Stimulated activated memory B cell treated with anti-CD40 and anti-IgM and Interleukin-4, amounts not matched to agents 10 μg/mL and 1 μg/mL and 100 μg/mL, for 72 hours (primary cell): ENCODE measurements at regions not wholly inside any gene's neighbourhood (a gene's known extent, or its start where the extent isn't known, plus 50 kb on each side); places are given as distances from the start of the nearest gene placed in this dataset.

Experiments used
- ATAC-seq: fragments of 150-1000 bp; cut with Tn5 transposase; 2 replicates; pipeline ENCODE4 v1.10.0; 2021
- H3K27ac Mint-ChIP-seq: one replicate; pipeline ENCODE4 v1.8.0; 2022; ENCODE audit warnings: mild to moderate bottlenecking, mixed read lengths
- H3K27me3 Mint-ChIP-seq: one replicate; pipeline ENCODE4 v1.8.0; 2022; ENCODE audit warnings: mixed read lengths
- H3K36me3 Mint-ChIP-seq: one replicate; pipeline ENCODE4 v1.8.0; 2022; ENCODE audit warnings: mixed read lengths
- H3K4me1 Mint-ChIP-seq: one replicate; pipeline ENCODE4 v1.8.0; 2022; ENCODE audit warnings: mixed read lengths
- H3K4me3 Mint-ChIP-seq: one replicate; pipeline ENCODE4 v1.8.0; 2022; ENCODE audit warnings: mild to moderate bottlenecking, moderate library complexity, mixed read lengths
- H3K9me3 Mint-ChIP-seq: one replicate; pipeline ENCODE4 v1.8.0; 2022; ENCODE audit warnings: mixed read lengths

- no peak overlapping the region for H3K27ac Mint-ChIP-seq
These were observed 82.9 kb upstream of the TAB3 start for GRCh38 chrX:30971774-30972603.

GRCh38 chrX:30967516-30967915 lies 78.5 kb upstream of the TAB3 start:
- H3K4me1 Mint-ChIP-seq, result no peaks in the 10 kb centered on the region
- ATAC-seq, result no peak
- no peaks in the 10 kb centered on the region for H3K9me3 Mint-ChIP-seq
- H3K27me3 Mint-ChIP-seq, result peaks cover 9% of the 10 kb centered on the region
- no peak overlapping the region for H3K27ac Mint-ChIP-seq
- no peak overlapping the region for H3K4me3 Mint-ChIP-seq
- H3K36me3 Mint-ChIP-seq, result no peaks in the 10 kb centered on the region

More at GRCh38 chrX:30971774-30972603, 82.9 kb upstream of the TAB3 start:
- no peak for ATAC-seq
- Mint-ChIP-seq H3K4me3 (peak overlapping the region; percentile 48), H3K27me3 (peaks cover 3% of the 10 kb centered on the region), H3K4me1 (no peaks in the 10 kb centered on the region), H3K36me3 (no peaks in the 10 kb centered on the region), H3K9me3 (no peaks in the 10 kb centered on the region)

GRCh38 chrX:30965767-30966166 lies 76.7 kb upstream of the TAB3 start:
- H3K4me1 Mint-ChIP-seq, result no peaks in the 10 kb centered on the region

GRCh38 chrX:30961387-30962174 lies 72.5 kb upstream of the TAB3 start:
- Mint-ChIP-seq H3K4me3 (no peak overlapping the region), H3K36me3 (no peaks in the 10 kb centered on the region), H3K27me3 (peaks cover 3% of the 10 kb centered on the region), H3K4me1 (no peaks in the 10 kb centered on the region), H3K27ac (no peak overlapping the region), H3K9me3 (no peaks in the 10 kb centered on the region)
- ATAC-seq, result no peak

More at GRCh38 chrX:30965767-30966166, 76.7 kb upstream of the TAB3 start:
- Mint-ChIP-seq H3K4me3 (no peak overlapping the region), H3K36me3 (no peaks in the 10 kb centered on the region), H3K27me3 (peaks cover 9% of the 10 kb centered on the region), H3K9me3 (no peaks in the 10 kb centered on the region), H3K27ac (no peak overlapping the region)
- no peak for ATAC-seq

GRCh38 chrX:30957753-30958152 lies 68.7 kb upstream of the TAB3 start:
- no peaks in the 10 kb centered on the region for H3K9me3 Mint-ChIP-seq
- no peaks in the 10 kb centered on the region for H3K36me3 Mint-ChIP-seq
- H3K4me1 Mint-ChIP-seq, result no peaks in the 10 kb centered on the region
- H3K27me3 Mint-ChIP-seq, result no peaks in the 10 kb centered on the region
- no peak overlapping the region for H3K27ac Mint-ChIP-seq
- no peak overlapping the region for H3K4me3 Mint-ChIP-seq
- ATAC-seq, result no peak

GRCh38 chrX:30955687-30956086 lies 66.6 kb upstream of the TAB3 start:
- Mint-ChIP-seq H3K27me3 (no peaks in the 10 kb centered on the region), H3K27ac (no peak overlapping the region), H3K9me3 (peaks cover 5% of the 10 kb centered on the region), H3K4me1 (no peaks in the 10 kb centered on the region), H3K4me3 (no peak overlapping the region), H3K36me3 (no peaks in the 10 kb centered on the region)
- ATAC-seq, result no peak

GRCh38 chrX:30951003-30951402 lies 61.9 kb upstream of the TAB3 start:
- H3K4me3 Mint-ChIP-seq, result no peak overlapping the region
- H3K36me3 Mint-ChIP-seq, result no peaks in the 10 kb centered on the region
- peaks cover 6% of the 10 kb centered on the region for H3K27me3 Mint-ChIP-seq
- ATAC-seq, result no peak
- no peaks in the 10 kb centered on the region for H3K4me1 Mint-ChIP-seq
- H3K27ac Mint-ChIP-seq, result no peak overlapping the region
- peaks cover 5% of the 10 kb centered on the region for H3K9me3 Mint-ChIP-seq

- H3K36me3 Mint-ChIP-seq, result no peaks in the 10 kb centered on the region
- H3K27ac Mint-ChIP-seq, result no peak overlapping the region
- peaks cover 6% of the 10 kb centered on the region for H3K27me3 Mint-ChIP-seq
- H3K9me3 Mint-ChIP-seq, result peaks cover 5% of the 10 kb centered on the region
- no peak overlapping the region for H3K4me3 Mint-ChIP-seq
- no peaks in the 10 kb centered on the region for H3K4me1 Mint-ChIP-seq
- ATAC-seq, result no peak
These were observed 61.3 kb upstream of the TAB3 start for GRCh38 chrX:30950391-30950790.

GRCh38 chrX:30949554-30949953 lies 60.5 kb upstream of the TAB3 start:
- H3K27ac Mint-ChIP-seq, result no peak overlapping the region
- no peaks in the 10 kb centered on the region for H3K4me1 Mint-ChIP-seq
- H3K27me3 Mint-ChIP-seq, result peaks cover 6% of the 10 kb centered on the region
- H3K4me3 Mint-ChIP-seq, result no peak overlapping the region
- ATAC-seq, result no peak
- H3K9me3 Mint-ChIP-seq, result peaks cover 5% of the 10 kb centered on the region
- no peaks in the 10 kb centered on the region for H3K36me3 Mint-ChIP-seq

GRCh38 chrX:30948626-30949025 lies 59.6 kb upstream of the TAB3 start:
- H3K4me1 Mint-ChIP-seq, result no peaks in the 10 kb centered on the region

GRCh38 chrX:30948051-30948450 lies 59.0 kb upstream of the TAB3 start:
- H3K9me3 Mint-ChIP-seq, result peaks cover 5% of the 10 kb centered on the region
- H3K27me3 Mint-ChIP-seq, result peaks cover 6% of the 10 kb centered on the region
- H3K4me3 Mint-ChIP-seq, result no peak overlapping the region
- ATAC-seq, result no peak
- H3K4me1 Mint-ChIP-seq, result no peaks in the 10 kb centered on the region
- no peaks in the 10 kb centered on the region for H3K36me3 Mint-ChIP-seq
- H3K27ac Mint-ChIP-seq, result no peak overlapping the region

More at GRCh38 chrX:30948626-30949025, 59.6 kb upstream of the TAB3 start:
- no peak overlapping the region for H3K27ac Mint-ChIP-seq
- peaks cover 5% of the 10 kb centered on the region for H3K9me3 Mint-ChIP-seq
- ATAC-seq, result no peak
- H3K36me3 Mint-ChIP-seq, result no peaks in the 10 kb centered on the region
- H3K4me3 Mint-ChIP-seq, result no peak overlapping the region
- peaks cover 6% of the 10 kb centered on the region for H3K27me3 Mint-ChIP-seq

GRCh38 chrX:30943984-30944383 lies 54.9 kb upstream of the TAB3 start:
- H3K27me3 Mint-ChIP-seq, result no peaks in the 10 kb centered on the region
- no peak overlapping the region for H3K4me3 Mint-ChIP-seq
- no peaks in the 10 kb centered on the region for H3K4me1 Mint-ChIP-seq
- no peaks in the 10 kb centered on the region for H3K36me3 Mint-ChIP-seq
- ATAC-seq, result no peak
- no peak overlapping the region for H3K27ac Mint-ChIP-seq
- no peaks in the 10 kb centered on the region for H3K9me3 Mint-ChIP-seq

- no peaks in the 10 kb centered on the region for H3K36me3 Mint-ChIP-seq
- H3K9me3 Mint-ChIP-seq, result no peaks in the 10 kb centered on the region
- H3K4me1 Mint-ChIP-seq, result no peaks in the 10 kb centered on the region
- H3K27ac Mint-ChIP-seq, result no peak overlapping the region
- no peak overlapping the region for H3K4me3 Mint-ChIP-seq
- no peaks in the 10 kb centered on the region for H3K27me3 Mint-ChIP-seq
- no peak for ATAC-seq
These were observed 52.8 kb upstream of the TAB3 start for GRCh38 chrX:30941898-30942297.

GRCh38 chrX:30939928-30940327 lies 50.9 kb upstream of the TAB3 start:
- Mint-ChIP-seq H3K4me1 (no peaks in the 10 kb centered on the region), H3K27me3 (no peaks in the 10 kb centered on the region), H3K4me3 (no peak overlapping the region), H3K9me3 (no peaks in the 10 kb centered on the region), H3K27ac (no peak overlapping the region), H3K36me3 (no peaks in the 10 kb centered on the region)
- ATAC-seq, result no peak
